ENCODE measurements at regions not wholly inside any gene's neighbourhood (a gene's known extent, or its start where the extent isn't known, plus 50 kb on each side); places are given as distances from the start of the nearest gene placed in this dataset.
"Not testable (repeated sequence)": the region's sequence is repeated elsewhere in the genome, so short reads cannot be mapped to it uniquely, and the experiment has no call there.

GRCh38 chr4:189510601-189511000 lies 430.1 kb upstream of the FRG1 start:
- no peak for DNase-seq (ENCODE audit: low spot score)

- DNase-seq (ENCODE audit: low spot score) = no peak
These were observed 429.1 kb upstream of the FRG1 start for GRCh38 chr4:189511581-189511980.

DNA sequence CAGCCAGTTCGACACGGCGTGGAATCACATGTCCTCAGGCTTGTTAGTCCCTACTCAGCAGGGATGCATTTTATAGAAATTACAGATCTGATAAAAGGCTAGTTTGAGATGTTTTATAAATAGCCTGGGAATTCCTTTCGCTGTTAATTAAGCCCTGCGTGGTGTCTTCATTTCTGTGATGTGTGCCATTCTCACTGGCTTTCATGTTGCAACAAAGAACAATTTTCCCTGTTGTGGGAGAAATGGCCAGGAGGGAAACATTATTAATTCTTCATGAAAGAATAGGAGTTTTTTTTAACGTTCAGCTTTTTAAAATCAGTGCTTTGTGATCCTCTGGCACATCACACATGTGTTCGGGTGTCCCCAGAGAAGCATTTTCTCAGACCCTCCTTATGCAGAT lies 427.3 kb upstream of the FRG1 start:
- DNase-seq (ENCODE audit: low spot score) = no peak

- no peak for DNase-seq (ENCODE audit: low spot score)
These were observed 426.5 kb upstream of the FRG1 start for GRCh38 chr4:189514209-189514608.

GRCh38 chr4:189516902-189517301 lies 423.8 kb upstream of the FRG1 start:
- no peak for DNase-seq (ENCODE audit: low spot score)

DNA sequence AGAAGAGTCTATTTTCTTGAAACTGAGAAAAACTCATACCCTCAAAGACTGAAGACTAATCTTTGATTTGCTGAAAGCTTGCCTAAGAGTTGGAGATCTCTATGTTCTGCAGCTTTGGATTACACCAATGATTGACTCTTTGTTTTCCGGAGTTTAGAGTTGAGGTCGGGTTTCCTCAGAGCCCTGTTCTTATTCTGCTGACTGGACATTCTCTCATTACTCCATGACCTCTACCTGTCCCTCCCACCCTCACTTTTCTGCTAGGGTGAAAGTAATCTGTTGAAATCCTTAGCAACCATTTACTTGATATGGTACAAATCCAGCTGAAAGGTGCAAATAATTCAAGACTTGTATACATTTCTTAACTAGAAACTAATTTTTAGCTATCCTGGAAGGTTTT lies 421.5 kb upstream of the FRG1 start:
- no peak for DNase-seq (ENCODE audit: low spot score)

DNA sequence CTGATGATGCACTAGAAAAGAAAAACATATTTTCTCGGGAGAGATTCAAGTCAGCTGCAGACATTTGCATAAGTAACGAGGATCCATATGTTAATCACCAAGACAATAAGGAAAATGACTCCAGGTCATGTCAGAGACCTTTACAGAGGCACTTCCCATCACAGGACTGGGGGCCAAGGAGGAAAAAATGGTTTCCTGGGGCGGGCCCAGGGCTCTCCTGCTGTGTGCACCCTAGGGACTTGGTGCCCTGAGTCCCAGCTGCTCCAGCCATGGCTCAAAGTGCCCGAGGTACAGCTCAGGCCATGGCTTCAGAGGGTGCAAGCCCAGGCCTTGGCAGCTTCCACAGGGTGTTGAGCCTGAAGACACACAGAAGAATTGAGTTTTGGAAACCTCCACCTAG lies 415.4 kb upstream of the FRG1 start:
- DNase-seq (ENCODE audit: low spot score) = no peak

DNA sequence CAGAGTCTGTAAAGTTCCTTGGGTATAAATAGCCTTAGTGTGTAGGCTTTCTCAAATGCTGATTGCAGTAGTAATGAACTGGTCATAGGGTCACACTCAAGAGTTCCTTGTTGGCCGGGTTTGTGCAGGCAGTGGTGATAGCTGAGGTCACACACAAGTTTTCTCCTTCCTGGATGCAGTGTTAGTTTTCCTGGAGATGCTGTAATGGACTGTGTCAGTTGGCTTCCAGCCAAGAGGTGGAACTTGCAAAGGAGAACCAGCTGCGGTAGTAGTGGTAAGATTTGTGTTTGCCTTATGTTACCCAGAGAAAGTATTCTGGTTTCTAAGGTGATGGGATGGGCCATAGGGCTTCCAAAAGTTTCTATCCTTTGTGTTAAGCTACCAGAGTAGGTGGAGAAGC lies 409.8 kb upstream of the FRG1 start:
- no peak for DNase-seq (ENCODE audit: low spot score)

DNA sequence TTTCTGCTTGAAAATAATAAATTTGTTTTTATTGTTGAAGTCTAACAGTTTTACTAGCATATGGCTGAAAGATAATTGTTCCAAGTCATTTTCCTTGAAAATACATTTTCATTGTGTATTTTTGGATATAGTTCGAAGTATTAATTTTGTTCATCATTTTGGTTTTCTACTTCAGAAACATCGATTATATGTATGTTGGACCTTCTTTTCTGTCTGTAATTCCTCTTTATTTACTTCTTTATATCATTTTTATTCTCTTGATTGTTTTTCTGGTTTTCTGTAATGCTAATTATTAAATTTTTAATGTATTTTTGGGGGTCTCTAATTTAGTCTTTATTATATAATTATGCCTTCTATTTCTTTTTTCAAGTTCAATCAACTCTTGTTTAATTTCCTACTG lies 407.1 kb upstream of the FRG1 start:
- DNase-seq (ENCODE audit: low spot score) = no peak

DNA sequence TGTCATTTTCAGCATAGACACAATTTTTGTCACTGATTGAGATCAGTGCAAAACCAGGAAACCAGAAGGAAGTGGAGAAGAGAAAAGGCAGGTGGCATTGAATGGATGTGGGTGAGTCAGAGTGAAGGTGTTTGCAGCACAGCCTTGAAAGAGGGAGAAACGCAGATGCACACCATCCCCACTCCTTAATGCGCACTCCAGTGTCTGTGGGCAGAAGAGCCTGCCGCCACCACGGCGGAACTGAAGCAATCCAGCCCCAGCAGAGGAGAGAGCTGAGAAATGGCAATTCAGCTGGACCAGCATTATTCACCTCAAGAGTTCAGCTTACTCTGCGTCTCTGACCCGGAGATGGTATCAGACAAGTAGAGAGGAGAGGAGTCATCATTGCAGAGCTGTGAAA lies 393.1 kb upstream of the FRG1 start:
- no peak for DNase-seq (ENCODE audit: low spot score)

- DNase-seq (ENCODE audit: low spot score) = no peak
These were observed 392.1 kb upstream of the FRG1 start for GRCh38 chr4:189548484-189549125.

DNA sequence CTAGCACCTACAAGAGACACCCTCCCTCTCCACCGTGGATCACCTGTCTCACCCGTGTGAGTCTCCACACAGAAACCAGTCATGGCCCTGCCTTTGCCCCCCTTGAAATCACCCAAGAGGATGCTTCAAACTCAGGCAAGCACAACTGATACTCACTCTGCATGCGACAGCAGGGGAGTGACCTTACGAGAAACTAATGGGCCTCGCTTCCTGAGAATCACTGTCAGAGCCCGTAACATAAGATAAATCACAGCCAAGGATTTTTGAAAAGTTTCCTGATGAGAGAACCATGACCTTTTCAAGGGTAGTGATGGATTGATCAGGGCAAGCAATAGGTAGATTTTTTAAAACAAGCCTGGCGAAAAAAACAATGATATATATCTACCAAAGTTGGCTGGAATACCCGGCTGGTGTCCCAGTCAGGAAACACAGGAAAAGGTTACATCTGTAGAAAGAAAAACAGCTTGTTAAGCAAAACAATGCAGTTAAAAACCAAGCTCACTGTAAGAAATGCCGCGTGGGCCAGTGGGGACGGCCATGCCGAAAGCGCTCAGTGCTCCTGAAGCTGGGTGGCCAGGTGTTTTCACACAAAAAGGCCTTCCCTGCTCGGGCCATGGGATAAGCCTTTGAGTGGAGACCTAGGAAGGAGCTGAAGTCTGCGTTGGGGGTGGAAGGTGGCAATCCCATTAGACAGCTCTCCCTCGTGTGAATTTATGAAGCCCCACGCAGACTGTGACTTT lies 388.6 kb upstream of the FRG1 start:
- not testable (repeated sequence) for DNase-seq (ENCODE audit: low spot score)

DNA sequence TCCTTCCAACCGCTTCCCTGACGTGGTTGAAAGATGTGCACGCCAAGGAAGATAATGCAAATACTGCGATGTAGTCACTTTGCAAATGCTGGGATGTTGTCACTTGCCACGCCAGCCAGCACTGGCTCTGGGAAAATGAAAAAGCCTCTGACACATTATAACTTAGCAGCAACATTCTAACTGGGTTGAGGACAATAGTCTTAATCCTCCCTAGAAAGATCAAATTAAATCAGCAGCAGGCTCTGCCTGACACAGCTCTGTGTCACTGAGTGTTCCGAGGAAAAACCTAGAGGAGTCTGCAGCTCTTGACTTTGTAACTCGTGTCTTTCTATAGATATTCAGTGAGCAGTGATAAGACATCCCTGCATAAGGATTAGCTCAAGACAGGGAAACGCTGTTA lies 380.1 kb upstream of the FRG1 start:
- not testable (repeated sequence) for DNase-seq (ENCODE audit: low spot score)

- not testable (repeated sequence) for DNase-seq (ENCODE audit: low spot score)
These were observed 376.9 kb upstream of the FRG1 start for GRCh38 chr4:189563751-189564150.

- DNase-seq (ENCODE audit: low spot score) = not testable (repeated sequence)
These were observed 374.4 kb upstream of the FRG1 start for GRCh38 chr4:189566271-189566670.

DNA sequence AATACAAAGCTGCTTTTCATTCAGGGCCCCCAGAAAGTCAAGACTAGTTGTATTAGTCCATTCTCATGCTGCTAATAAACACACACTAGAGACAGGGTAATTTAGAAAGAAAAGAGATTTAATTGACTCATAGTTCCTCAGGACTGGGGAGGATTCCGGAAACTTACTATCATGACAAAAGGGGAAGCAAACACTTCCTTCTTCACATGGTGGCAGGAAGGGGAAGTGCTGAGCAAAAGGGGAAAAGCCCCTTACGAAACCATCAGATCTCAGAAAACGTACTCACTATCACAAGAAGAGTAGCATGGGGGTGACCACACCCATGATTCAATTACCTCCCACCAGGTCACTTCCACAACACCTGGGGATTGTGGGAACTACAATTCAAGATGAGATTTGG lies 373.8 kb upstream of the FRG1 start:
- not testable (repeated sequence) for DNase-seq (ENCODE audit: low spot score)

DNA sequence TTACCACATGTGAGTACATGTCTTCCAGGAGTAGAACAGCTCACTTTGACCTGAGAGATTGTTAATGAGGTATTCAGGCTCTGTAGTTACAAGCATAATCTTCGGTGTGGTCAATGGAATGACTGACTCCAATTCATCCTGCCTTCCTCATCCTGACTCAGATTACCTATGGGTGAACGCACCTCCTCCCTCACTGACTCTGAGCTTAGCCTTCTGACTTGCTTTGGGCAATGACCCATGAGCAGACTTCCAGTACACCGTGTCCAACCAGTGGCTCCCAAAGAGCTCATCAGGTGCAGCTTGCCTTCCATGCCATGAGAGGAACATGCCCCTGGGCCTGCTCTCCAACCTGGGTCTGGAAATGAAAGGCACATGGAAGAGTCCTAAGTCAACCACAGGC lies 361.0 kb upstream of the FRG1 start:
- not testable (repeated sequence) for DNase-seq (ENCODE audit: low spot score)

- not testable (repeated sequence) for DNase-seq (ENCODE audit: low spot score)
These were observed 353.6 kb upstream of the FRG1 start for GRCh38 chr4:189586908-189587632.

DNA sequence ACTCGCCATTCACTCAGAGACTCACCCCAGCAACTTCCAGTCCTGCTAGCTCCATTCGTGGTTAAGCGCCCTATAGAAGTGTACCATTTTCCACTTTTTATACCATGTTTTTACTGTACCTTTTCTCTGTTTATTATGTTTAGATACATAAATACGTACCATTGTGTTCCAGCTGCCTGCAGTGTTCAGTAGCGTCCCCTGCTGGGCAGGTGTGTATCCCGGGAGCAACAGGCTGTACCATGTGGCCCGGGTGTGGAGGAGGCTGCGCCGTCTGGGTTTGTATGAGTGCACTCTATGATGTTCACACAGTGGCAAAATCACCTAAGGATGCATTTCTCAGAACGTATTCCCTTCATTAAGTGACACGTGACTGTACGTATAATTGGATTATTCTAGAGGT lies 351.5 kb upstream of the FRG1 start:
- DNase-seq (ENCODE audit: low spot score) = not testable (repeated sequence)

GRCh38 chr4:189592890-189593289 lies 347.8 kb upstream of the FRG1 start:
- DNase-seq (ENCODE audit: low spot score) = no peak

DNA sequence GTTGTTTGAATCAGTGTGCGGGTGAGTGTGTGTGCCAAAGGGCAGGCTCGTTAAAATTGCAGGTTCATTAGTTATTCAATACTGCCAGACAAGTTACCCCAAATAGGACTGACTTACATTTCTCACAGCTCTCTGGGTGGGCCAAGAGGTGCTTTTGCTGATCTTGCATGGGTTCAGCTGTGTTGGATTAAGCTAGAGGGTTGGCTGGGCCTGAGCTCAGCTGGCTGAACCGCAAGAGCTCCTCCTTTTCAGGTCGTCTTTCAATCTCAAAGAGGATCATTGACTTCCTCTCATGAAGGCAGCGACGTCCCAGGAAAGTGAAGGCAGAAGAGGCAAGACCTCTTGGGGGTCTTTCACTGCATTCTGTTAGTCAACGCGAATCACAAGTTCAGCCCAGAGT lies 343.3 kb upstream of the FRG1 start:
- no peak for DNase-seq (ENCODE audit: low spot score)

GRCh38 chr4:189600264-189600663 lies 340.4 kb upstream of the FRG1 start:
- no peak for DNase-seq (ENCODE audit: low spot score)

Measured in AG08396 (cell line).